ENCODE measurements at regions not wholly inside any gene's neighbourhood (a gene's known extent, or its start where the extent isn't known, plus 50 kb on each side); places are given as distances from the start of the nearest gene placed in this dataset.
"Not testable (repeated sequence)": the region's sequence is repeated elsewhere in the genome, so short reads cannot be mapped to it uniquely, and the experiment has no call there.

DNA sequence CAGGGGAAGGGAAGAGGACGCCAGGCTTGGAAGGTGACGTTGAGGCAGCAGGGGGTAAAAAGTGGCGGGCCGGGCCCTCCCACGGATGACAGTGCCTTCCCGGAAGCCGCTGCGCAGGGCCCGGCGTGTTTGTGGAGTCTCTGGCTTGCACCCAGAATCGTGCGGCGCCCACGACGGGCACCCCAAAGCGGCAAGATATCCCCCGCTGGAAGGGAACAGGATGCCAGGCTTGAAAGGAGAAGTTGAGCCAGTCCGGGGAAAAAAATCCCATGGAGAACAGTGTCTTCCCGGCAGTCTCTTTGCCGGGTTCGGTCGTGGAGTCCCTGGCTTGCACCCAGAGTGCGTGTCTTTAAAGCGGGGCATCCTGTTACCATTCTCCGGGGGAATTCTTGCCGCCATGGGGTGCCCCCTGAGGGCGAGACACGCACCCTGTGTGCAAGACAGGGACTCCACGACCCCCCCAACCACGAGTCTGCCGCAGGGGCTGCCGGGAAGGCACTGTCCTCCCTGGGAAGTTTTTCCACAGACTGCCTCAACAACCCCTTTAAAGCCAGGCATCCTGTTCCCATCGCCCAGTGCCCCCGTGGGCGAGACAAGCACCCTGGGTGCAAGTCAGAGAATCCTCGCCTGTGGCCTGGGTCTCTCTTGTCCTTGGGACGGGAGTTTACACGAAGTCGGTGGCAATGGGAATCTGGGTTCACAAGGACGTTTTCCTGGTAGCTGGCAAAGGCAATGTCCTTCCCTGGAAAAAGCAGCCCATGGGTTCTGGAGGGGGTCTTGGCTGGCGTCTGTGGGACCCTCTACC, 156.1 kb upstream of the ALG10B start:
- no peaks in the 10 kb centered on the region for H3K4me1 ChIP-seq (ENCODE audit: insufficient read depth, low read length)
- no peaks in the 10 kb centered on the region for H3K27me3 ChIP-seq (ENCODE audit: insufficient read depth, low read length)
- H3K9me3 ChIP-seq (ENCODE audit: low read depth, low read length): no peaks in the 10 kb centered on the region
- no peak overlapping the region for H3K4me3 ChIP-seq (ENCODE audit: low read length)

DNA sequence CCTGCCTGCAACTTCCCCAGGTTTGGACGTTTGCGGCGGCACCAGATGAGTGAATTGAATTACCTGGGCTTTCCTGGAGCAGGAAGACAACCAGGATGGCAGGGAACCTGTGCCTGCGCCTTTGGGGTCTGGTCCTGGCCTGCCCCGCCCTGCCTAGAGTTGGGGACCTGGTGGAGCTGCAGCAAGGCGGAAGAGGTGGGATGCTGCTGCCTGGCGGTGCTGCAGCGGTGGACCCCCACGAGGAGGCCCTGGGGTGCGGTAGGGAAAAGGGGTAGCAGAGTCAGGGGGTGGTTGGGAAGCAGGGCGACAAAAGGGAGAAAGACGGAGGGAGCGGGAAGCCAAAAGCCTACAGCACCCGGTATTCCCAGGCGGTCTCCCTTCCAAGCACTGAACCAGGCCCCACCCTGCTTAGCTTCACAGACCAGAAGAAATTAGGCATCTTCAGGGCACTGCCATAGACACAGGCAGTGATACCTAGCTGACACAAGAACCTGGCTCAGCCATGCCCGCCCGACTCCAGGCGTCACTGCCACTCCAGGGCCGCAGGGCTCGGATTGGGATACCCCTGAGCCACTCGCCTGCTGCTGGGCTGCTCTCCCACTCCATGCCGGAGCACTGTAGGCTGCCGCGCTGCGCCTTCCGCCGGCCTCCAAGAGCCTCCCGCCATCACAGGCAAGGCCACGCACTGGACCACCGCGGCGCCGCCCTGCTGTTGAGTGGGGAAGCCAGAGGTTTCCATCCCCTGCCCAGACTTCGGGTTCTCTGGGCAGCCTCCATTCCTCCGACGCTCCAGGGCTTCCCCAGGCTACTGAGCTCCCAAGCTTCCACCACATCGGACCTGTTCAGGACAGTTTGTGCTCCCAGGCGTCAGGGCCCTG, 155.2 kb upstream of the ALG10B start:
- Histone ChIP-seq H3K9me3 (ENCODE audit: low read depth, low read length) (no peaks in the 10 kb centered on the region), H3K27me3 (ENCODE audit: insufficient read depth, low read length) (no peaks in the 10 kb centered on the region), H3K4me1 (ENCODE audit: insufficient read depth, low read length) (no peaks in the 10 kb centered on the region), H3K4me3 (ENCODE audit: low read length) (no peak overlapping the region)

DNA sequence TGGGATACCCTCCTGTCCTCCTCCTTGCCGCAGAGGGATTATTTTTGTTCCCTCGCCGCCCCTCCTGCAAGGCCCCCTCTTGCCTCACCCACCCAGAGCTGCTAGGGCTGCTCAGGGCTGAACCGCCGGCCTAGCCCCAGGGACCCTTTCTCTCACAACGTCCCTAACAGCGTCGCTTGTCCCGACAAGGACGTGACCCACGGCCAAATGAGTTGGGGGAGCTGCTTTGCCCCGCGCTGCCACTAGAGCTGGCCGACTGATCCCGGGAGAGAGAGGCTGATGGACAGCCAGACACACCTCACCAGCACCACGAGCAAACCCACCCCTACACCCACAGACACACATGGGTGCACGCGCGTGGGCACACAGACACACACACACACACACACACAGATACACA, 154.6 kb upstream of the ALG10B start:
- Histone ChIP-seq H3K27me3 (ENCODE audit: insufficient read depth, low read length) (no peaks in the 10 kb centered on the region), H3K4me3 (ENCODE audit: low read length) (no peak overlapping the region), H3K4me1 (ENCODE audit: insufficient read depth, low read length) (no peaks in the 10 kb centered on the region), H3K9me3 (ENCODE audit: low read depth, low read length) (no peaks in the 10 kb centered on the region)

DNA sequence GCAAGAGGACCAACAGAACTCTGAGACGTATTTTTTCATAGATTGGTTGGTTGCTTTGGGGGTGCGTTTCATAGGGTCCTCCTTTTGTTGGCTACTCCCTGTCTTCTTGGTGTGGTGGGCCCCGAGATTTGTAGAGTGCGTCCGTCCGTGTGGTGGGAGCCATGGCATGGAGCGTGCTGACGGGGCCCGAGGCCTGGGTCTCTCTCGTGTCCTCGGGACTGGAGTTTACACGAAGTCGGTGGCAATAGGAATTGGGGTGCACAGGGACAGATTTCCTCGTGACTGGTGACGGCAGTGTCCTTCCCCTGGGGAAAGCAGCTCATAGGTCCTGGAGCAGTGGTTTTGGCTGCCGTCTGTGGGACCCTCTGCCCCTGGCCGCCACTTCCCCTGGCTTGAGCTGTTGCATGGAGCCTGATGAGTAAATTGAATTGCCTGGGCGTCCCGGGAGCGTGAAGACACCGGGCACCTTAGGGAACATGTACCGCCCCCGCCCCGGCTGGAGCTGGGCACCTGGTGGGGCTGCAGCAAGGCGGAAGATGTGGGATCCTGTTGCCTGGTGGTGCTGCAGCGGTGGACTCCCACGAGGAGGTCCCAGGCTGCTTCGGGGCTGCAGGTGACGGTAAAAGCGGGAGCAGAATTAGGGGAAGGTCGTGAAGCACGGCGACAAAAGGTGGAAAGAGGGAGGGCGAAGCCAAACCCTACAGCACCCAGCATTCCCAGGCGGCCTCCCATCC, 153.7 kb upstream of the ALG10B start:
- Histone ChIP-seq H3K4me1 (ENCODE audit: insufficient read depth, low read length) (no peaks in the 10 kb centered on the region), H3K4me3 (ENCODE audit: low read length) (no peak overlapping the region), H3K27me3 (ENCODE audit: insufficient read depth, low read length) (no peaks in the 10 kb centered on the region), H3K9me3 (ENCODE audit: low read depth, low read length) (no peaks in the 10 kb centered on the region)

DNA sequence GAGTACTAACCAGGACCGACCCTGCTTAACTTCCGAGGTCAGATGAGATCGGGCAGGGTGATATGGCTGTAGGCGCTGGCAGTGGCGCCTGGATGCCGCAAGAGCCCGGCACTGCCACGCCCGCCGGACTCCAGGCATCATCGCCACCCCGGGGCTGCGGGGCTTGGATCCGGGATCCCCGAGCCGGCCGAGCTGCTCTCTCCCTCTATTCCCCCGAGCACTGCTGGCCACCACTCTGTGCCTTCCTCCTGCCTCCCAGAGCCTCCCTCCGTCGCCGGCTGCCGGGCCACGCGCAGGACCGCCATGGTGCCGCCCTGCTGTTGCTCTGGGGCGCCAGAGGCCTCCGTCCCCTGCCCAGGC, 153.2 kb upstream of the ALG10B start:
- no peaks in the 10 kb centered on the region for H3K9me3 ChIP-seq (ENCODE audit: low read depth, low read length)
- H3K4me1 ChIP-seq (ENCODE audit: insufficient read depth, low read length): no peaks in the 10 kb centered on the region
- no peaks in the 10 kb centered on the region for H3K27me3 ChIP-seq (ENCODE audit: insufficient read depth, low read length)
- no peak overlapping the region for H3K4me3 ChIP-seq (ENCODE audit: low read length)

DNA sequence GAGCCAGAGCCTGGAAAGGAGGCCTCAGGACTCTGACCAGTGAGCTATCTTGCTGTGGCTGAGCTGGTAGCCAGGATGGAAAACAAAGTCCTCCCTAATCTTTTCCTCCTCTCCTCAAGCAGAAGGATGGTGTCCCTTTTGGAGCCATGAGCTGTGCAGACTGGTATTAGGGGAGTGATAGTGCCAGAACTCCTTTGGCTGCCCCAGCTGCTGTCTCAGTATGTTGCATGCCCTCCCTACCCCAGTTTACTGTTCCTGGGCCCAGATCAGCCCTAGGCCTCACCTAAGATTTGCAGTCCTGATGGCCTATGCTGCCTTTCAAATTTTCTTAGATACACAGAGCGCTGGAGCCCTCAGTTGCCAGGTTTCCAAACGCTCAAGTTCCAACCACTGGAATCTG, 150.3 kb upstream of the ALG10B start:
- no peaks in the 10 kb centered on the region for H3K9me3 ChIP-seq (ENCODE audit: low read depth, low read length)
- H3K4me3 ChIP-seq (ENCODE audit: low read length): no peak overlapping the region
- H3K27me3 ChIP-seq (ENCODE audit: insufficient read depth, low read length): no peaks in the 10 kb centered on the region
- H3K4me1 ChIP-seq (ENCODE audit: insufficient read depth, low read length): no peaks in the 10 kb centered on the region

DNA sequence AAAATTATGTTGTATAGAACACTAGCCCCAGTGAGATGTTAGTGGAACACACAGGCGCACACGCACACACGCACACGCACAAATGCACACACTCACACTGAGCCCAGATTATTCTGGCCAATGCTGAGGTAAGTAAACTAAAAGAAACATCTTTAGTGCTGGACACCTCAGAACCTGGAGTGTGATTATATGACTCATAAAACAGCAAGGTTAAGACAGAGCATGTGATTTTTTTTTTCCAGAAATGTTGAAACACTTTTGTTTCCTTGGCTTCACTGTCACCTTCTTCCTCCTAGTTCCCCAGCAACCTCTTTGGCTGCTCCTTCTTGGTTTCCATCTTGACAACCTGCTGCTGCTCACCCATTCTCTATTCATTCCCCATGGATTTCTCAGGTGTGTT, 141.0 kb upstream of the ALG10B start:
- H3K4me3 ChIP-seq (ENCODE audit: low read length): no peak overlapping the region

DNA sequence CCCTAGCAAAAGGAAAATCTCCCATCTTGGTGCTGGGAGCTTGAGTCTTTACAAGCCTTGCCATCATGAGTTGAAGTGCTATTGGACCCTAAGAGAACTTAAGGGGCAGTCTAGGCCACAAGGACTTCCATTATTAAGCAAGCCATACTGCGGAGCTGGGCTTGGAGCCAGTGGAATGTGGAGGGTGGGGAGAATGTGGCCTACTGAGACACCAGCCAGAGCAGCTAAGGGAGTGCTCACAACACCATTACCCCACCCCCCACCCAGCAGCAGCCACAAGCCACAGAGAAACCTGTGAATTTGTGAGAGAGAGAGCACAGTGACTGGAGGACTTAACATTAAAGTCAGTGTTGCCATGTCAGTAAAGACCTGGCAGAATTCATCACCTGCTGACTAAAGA, 133.0 kb upstream of the ALG10B start:
- H3K4me3 ChIP-seq (ENCODE audit: low read length); H3K4me1 ChIP-seq (ENCODE audit: insufficient read depth, low read length); H3K27me3 ChIP-seq (ENCODE audit: insufficient read depth, low read length); H3K9me3 ChIP-seq (ENCODE audit: low read depth, low read length): not testable (repeated sequence)

More for the DNA sequence above, 141.0 kb upstream of the ALG10B start:
- Histone ChIP-seq H3K9me3 (ENCODE audit: low read depth, low read length) (peaks cover 4% of the 10 kb centered on the region), H3K4me1 (ENCODE audit: insufficient read depth, low read length) (no peaks in the 10 kb centered on the region), H3K27me3 (ENCODE audit: insufficient read depth, low read length) (no peaks in the 10 kb centered on the region)

DNA sequence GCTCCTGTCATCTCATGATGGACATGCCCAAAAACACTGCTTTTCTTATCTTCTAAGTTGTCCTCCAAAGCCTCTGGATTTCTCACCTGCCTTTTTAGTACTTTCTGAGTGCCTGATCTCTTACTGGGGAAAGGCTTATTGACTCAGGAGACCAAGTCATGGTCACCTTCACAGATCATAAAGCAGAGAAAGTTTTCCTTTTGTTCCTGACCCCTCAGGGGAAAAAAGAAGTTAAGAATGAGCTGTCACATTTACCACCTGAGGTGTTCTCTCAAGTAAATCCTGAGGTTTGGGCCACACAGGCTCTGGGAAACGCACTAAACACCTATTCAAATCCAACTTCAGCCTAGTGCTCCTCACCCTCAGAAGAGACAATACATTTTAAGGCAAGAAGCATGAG, 119.3 kb upstream of the ALG10B start:
- not testable (repeated sequence) for H3K4me1 ChIP-seq (ENCODE audit: insufficient read depth, low read length); H3K27me3 ChIP-seq (ENCODE audit: insufficient read depth, low read length); H3K4me3 ChIP-seq (ENCODE audit: low read length); H3K9me3 ChIP-seq (ENCODE audit: low read depth, low read length)

DNA sequence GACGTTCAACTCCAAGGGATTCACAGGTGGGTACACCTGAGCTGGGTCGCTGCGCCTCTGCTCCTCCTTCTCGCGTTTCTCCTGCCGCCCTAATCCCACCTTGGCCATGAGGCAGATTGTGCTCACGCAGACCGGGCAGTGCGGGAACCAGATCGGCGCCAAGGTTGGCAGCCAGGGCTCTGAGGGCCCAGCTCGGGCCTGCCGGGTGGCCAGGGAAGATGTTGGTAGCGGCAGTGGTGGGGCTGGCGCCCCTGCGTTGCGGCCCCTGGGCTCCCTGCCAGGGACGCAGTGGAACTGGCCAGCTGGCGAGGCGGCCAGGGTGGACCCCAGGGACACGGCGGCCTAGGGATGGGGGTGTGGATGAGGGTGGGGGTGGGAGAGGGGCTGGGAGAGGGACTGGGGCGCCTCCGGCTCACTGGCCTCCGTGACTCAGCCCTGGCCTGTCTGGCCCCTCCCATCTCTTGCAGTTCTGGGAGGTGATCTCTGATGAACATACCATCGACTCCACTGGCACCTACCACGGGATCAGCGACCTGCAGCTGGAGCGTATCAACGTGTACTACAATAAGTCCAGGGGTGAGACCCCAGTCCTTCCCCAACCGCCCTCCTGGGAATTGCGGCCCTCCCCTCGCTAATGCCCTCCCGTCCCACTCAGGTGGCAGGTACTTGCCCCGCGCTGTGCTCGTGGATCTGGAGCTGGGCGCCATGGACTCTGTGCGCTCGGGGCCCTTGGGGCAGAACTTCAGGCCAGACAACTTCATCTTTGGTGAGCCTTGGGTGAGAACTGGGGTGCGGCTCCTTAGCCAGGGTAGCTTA, 114.9 kb upstream of the ALG10B start:
- H3K4me3 ChIP-seq (ENCODE audit: low read length): no peak overlapping the region
- no peaks in the 10 kb centered on the region for H3K27me3 ChIP-seq (ENCODE audit: insufficient read depth, low read length)
- no peaks in the 10 kb centered on the region for H3K9me3 ChIP-seq (ENCODE audit: low read depth, low read length)
- no peaks in the 10 kb centered on the region for H3K4me1 ChIP-seq (ENCODE audit: insufficient read depth, low read length)

DNA sequence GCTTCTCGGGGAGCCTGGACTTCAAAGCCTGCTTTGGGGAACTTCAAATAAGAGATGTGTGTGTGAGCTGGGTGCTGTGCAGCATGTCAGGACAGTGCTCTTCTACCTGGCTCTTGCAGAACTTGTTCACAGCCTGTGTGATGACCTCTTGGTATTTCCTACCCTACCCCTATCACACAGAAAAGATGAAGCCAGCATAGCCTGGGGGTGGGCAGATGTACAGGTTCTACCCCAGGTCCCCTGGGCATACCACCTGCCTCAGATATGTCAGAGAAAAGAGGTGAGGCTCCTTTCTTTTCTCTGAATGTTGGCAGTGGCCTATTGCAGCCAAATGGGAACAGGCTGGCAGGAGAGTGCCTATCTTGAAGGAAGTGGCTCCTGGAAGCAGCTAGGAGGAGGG, 111.7 kb upstream of the ALG10B start:
- Histone ChIP-seq H3K9me3 (ENCODE audit: low read depth, low read length) (no peaks in the 10 kb centered on the region), H3K4me3 (ENCODE audit: low read length) (no peak overlapping the region), H3K27me3 (ENCODE audit: insufficient read depth, low read length) (no peaks in the 10 kb centered on the region), H3K4me1 (ENCODE audit: insufficient read depth, low read length) (no peaks in the 10 kb centered on the region)

DNA sequence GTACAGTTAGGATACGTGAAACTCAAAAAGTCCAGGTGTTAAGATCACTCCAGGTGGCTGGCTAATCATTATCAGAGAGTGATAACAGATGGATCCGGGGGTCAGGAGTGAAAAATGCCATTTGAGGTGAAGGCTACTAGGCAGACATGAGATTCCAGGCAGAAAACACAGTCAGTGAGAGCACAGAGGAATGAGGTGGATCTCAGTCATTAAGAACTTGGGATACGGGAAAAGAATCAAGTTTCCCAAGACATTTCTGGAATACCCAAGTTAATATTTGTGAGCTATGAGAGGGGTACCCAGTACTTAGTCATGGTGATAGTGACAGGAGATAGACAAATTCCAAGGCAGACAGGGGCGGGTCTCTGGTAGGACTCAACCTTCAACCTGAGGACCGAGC, 94.6 kb upstream of the ALG10B start:
- Histone ChIP-seq H3K4me1 (ENCODE audit: insufficient read depth, low read length) (no peaks in the 10 kb centered on the region), H3K4me3 (ENCODE audit: low read length) (no peak overlapping the region), H3K27me3 (ENCODE audit: insufficient read depth, low read length) (no peaks in the 10 kb centered on the region), H3K9me3 (ENCODE audit: low read depth, low read length) (no peaks in the 10 kb centered on the region)

DNA sequence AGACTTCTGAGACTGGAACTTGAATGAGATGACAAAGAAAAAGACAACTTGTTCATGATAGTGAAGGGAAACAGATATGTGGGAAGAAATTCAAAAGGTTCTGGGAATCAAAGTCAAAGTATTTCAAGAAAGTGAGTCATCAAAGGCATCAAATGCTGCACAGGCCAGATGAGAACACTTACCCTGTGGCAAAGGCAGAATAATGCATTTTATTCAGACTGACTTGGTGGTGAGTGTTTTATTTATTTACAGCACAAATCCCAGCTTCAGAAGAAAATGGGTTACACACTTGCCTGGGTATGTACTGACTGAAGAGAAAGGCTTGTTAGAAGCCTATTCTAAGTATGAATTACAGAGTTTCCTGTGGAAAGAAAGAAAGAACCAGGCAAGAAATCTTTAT, 78.2 kb upstream of the ALG10B start:
- H3K27me3 ChIP-seq (ENCODE audit: insufficient read depth, low read length); H3K4me3 ChIP-seq (ENCODE audit: low read length); H3K4me1 ChIP-seq (ENCODE audit: insufficient read depth, low read length); H3K9me3 ChIP-seq (ENCODE audit: low read depth, low read length): not testable (repeated sequence)

DNA sequence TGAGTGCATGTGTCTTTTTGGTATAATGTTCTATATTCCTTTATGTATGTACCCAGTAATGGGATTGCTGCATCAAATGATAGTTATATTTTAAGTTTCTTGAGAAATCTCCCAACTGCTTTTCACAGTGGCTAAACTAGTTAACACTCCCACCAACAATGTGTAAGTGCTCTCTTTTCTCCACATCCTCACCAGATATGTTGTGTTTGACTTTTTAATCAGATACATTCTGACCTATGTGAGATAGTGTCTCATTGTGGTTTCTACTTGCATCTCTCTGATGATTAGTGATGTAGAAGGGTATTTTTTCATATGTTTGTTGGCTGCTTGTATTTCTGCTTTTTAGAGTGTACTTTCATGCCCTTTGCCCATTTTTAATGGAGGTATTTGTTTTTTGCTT, 62.8 kb upstream of the ALG10B start:
- Histone ChIP-seq H3K9me3 (ENCODE audit: low read depth, low read length) (no peaks in the 10 kb centered on the region), H3K4me1 (ENCODE audit: insufficient read depth, low read length) (no peaks in the 10 kb centered on the region), H3K27me3 (ENCODE audit: insufficient read depth, low read length) (no peaks in the 10 kb centered on the region), H3K4me3 (ENCODE audit: low read length) (no peak overlapping the region)

DNA sequence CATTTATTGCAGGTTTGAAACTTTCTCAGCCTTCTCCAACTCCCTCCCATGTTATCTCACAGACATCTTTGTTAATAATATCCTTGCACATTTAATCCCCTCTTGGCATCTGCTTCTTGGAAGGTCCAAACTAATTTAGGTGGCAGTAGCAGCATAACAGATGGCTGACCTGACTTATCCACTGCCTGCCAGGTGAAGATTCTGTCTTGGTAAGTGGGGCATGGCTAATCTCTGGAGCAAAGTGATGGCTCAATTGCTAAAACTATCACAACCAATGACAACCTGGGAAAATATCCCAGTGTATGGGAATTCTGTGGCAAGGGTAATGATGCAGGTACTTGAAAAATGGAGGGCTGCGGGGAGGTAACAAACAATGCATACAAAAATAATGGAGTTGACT, 58.2 kb upstream of the ALG10B start:
- Histone ChIP-seq H3K9me3 (ENCODE audit: low read depth, low read length) (no peaks in the 10 kb centered on the region), H3K4me3 (ENCODE audit: low read length) (no peak overlapping the region), H3K27me3 (ENCODE audit: insufficient read depth, low read length) (no peaks in the 10 kb centered on the region), H3K4me1 (ENCODE audit: insufficient read depth, low read length) (no peaks in the 10 kb centered on the region)

Data from mononuclear cell (primary cell).